Endothelial cell (in vitro differentiated cells): ENCODE measurements at regions not wholly inside any gene's neighbourhood (a gene's known extent, or its start where the extent isn't known, plus 50 kb on each side); places are given as distances from the start of the nearest gene placed in this dataset.

Source experiments
- DNase-seq: peaks from one replicate; pipeline ENCODE4 v3.0.0; 2021; ENCODE audit warnings: low spot score
- H3K27ac Mint-ChIP-seq: one replicate; pipeline ENCODE4 v1.8.0; 2021; ENCODE audit warnings: mixed read lengths, inconsistent platforms; ENCODE audit not compliant: unreplicated experiment
- H3K27me3 Mint-ChIP-seq: one replicate; pipeline ENCODE4 v1.8.0; 2021; ENCODE audit warnings: mild to moderate bottlenecking, moderate library complexity, mixed read lengths, inconsistent platforms; ENCODE audit not compliant: unreplicated experiment
- H3K36me3 Mint-ChIP-seq: one replicate; pipeline ENCODE4 v1.8.0; 2021; ENCODE audit warnings: mild to moderate bottlenecking, low read depth, mixed read lengths, inconsistent platforms; ENCODE audit not compliant: unreplicated experiment
- H3K4me1 Mint-ChIP-seq: one replicate; pipeline ENCODE4 v1.8.0; 2021; ENCODE audit warnings: mild to moderate bottlenecking, mixed read lengths, inconsistent platforms; ENCODE audit not compliant: unreplicated experiment
- H3K4me3 Mint-ChIP-seq: one replicate; pipeline ENCODE4 v1.8.0; 2021; ENCODE audit warnings: mild to moderate bottlenecking, mixed read lengths, inconsistent platforms; ENCODE audit not compliant: unreplicated experiment
- H3K9me3 Mint-ChIP-seq: one replicate; pipeline ENCODE4 v1.8.0; 2021; ENCODE audit warnings: mixed read lengths, inconsistent platforms; ENCODE audit not compliant: unreplicated experiment
- TF ChIP-seq, protein P1 (sequence below): fragments of 200-600 bp; sonication (generic); IDR thresholded peaks from one replicate; pipeline ENCODE4 v1.5.0; 2021; ENCODE audit warnings: antibody characterized with exemption; ENCODE audit not compliant: unreplicated experiment

DNA sequence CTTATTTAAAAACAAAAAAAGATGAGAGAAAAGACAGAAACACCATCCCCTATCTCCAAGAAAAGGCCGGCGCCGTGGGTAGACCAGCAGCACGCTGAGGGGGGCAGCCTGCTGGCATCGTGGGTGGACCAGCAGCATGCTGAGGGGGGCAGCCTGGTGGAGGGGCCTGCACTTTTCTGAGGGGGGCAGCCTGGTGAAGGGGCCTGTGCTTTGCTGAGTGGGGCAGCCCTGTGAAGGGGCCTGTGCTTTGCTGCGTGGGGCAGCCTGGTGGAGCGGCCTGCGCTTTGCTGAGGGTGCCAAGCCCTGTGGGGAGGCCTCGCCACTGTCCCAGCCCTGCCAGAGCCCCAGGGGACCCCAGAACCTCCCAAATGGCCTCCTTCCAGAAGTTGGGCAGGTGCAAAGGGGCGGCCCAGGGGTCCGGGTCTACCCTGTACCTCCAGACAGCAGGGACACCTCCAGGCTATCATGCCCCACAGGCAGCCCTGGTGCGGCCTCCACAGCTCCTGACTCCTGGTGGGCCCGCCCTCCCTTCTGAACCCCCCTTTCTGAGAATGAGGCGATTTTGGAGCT, 1185.7 kb downstream of the BRD1 start:
- Mint-ChIP-seq H3K4me1 (no peaks in the 10 kb centered on the region), H3K27me3 (peaks cover 5% of the 10 kb centered on the region), H3K27ac (no peak overlapping the region), H3K36me3 (no peaks in the 10 kb centered on the region), H3K9me3 (no peaks in the 10 kb centered on the region), H3K4me3 (no peak overlapping the region)
- no peak for DNase-seq
- TF ChIP-seq, protein P1, sequence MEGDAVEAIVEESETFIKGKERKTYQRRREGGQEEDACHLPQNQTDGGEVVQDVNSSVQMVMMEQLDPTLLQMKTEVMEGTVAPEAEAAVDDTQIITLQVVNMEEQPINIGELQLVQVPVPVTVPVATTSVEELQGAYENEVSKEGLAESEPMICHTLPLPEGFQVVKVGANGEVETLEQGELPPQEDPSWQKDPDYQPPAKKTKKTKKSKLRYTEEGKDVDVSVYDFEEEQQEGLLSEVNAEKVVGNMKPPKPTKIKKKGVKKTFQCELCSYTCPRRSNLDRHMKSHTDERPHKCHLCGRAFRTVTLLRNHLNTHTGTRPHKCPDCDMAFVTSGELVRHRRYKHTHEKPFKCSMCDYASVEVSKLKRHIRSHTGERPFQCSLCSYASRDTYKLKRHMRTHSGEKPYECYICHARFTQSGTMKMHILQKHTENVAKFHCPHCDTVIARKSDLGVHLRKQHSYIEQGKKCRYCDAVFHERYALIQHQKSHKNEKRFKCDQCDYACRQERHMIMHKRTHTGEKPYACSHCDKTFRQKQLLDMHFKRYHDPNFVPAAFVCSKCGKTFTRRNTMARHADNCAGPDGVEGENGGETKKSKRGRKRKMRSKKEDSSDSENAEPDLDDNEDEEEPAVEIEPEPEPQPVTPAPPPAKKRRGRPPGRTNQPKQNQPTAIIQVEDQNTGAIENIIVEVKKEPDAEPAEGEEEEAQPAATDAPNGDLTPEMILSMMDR, result no peak

DNA sequence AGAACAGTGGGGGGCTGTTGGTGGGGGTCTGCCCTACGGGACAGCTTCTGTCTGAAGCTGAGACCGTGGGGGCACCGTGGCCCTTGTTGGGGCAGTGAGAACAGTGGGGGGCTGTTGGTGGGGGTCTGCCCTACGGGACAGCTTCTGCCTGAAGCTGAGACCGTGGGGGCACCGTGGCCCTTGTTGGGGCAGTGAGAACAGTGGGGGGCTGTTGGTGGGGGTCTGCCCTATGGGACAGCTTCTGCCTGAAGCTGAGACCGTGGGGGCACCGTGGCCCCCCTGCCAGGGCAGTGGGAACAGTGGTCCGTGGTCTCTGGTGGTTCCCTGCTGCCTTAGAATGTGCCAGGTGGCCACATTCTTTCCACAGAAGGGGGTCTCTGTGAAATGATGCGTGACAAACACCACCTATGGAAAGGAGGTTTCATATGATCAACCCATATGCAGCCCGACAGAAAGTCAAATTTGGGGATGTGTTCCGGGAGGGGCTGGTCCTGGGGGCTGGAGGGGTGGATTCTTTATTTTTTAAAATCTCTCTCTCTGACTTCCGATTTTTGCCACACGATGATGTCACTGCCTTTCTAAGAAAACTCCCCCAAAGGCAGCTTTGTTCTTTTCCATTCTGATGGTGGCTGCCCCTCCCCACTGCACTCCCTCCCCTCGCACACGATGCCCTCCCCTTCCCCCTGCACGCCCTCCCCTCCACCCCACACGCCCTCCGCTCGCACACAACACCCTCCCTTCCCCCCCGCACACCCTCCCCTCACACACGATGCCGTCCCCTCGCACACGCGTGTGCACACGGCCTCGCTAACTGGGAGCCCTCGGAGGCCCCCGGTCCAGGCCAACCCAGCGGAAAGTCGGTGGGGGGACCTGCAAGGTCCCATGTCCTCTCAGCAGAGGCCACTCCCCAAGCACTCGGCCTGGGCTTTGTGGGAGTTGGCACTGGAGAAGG, 1186.5 kb downstream of the BRD1 start:
- Mint-ChIP-seq H3K27me3 (peaks cover 5% of the 10 kb centered on the region), H3K4me3 (no peak overlapping the region), H3K36me3 (no peaks in the 10 kb centered on the region), H3K27ac (no peak overlapping the region), H3K9me3 (no peaks in the 10 kb centered on the region), H3K4me1 (no peaks in the 10 kb centered on the region)
- DNase-seq, result no peak
- TF ChIP-seq, protein P1, result no peak

DNA sequence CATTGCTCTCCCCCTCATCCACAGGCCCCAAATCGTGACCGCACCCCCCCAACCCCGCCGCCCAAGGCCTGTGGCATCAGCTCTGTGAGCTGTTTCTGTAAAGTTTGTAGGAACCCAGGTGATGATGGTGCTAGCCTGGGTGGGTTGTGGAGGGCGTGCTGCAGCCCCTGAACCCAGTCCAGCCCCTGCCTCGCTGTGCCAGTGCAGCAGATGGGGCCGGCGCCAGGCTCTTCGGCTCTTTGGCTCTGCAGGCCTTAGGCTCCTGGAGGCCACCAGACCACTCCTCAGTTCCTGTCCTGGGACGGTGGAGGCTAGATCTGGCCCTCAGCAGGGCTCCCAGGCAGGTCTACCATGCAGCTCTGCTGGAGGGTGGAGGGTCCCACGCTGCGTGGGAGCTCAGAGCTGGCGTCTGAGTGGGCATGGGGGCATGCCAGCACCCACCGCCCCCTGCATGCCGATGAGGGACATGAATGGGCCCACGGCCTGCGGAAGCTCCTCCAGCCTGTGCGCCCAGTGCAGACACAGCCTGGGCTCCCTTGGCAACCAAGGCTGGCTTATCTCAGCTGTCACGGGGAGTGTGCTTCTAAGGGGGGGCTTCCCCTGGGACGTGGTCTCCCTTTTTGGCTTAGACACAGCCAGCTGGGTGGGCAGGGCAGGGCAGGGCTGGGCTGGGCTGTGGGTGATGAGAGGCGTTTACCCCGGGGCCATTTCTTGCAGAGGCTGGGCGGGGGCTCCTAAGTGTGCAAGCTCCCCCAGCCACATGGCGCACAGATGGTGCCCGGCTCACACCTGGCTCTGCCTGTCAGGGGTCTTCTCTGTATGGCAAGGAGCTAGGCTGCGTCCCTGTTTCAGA, 1187.6 kb downstream of the BRD1 start:
- no peaks in the 10 kb centered on the region for H3K36me3 Mint-ChIP-seq
- no peaks in the 10 kb centered on the region for H3K9me3 Mint-ChIP-seq
- H3K27ac Mint-ChIP-seq, result no peak overlapping the region
- TF ChIP-seq, protein P1, result no peak
- no peak overlapping the region for H3K4me3 Mint-ChIP-seq
- peaks cover 5% of the 10 kb centered on the region for H3K27me3 Mint-ChIP-seq
- H3K4me1 Mint-ChIP-seq, result no peaks in the 10 kb centered on the region
- no peak for DNase-seq

DNA sequence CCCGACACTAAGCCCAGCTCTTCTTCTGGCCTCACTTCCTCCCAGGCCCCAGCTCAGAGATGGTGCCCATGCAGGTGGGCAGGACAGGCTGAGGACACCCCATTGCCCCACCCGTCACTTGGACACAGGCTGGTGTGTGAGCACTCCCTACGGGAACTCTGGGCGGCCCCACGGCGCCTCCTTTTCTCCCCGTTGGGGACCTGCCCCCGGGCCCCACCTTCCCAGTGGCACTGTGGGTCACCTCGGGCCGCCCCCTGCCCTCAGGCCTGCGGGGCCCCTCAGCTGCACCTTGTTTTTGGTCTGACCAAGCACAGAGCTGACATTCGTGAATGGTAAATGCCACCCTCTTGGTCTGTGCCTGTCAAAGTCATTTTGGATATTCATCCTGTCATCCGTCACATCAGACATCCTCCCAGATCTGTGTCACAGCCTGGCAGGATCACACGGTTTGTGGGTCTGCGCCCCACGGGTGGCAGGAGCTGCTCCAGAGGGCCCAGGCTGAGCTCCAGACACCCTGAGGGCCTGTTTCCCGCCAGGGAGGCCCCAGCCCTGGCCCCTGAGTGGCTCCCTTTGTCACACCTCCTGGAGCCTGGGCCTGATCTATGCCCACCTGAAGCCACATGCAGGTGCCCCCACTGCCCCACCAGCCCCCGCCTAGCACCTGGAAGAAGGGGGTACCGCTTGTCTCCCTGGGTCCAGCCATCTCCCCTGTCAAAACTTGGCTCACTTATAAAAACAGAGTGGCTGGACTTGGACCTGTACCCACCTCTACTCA, 1188.5 kb downstream of the BRD1 start:
- DNase-seq, result no peak
- Mint-ChIP-seq H3K4me1 (no peaks in the 10 kb centered on the region), H3K36me3 (no peaks in the 10 kb centered on the region), H3K9me3 (no peaks in the 10 kb centered on the region), H3K4me3 (no peak overlapping the region), H3K27me3 (peaks cover 5% of the 10 kb centered on the region), H3K27ac (no peak overlapping the region)
- TF ChIP-seq, protein P1, result no peak
